ENCODE measurements at regions not wholly inside any gene's neighbourhood (a gene's known extent, or its start where the extent isn't known, plus 50 kb on each side); places are given as distances from the start of the nearest gene placed in this dataset.
"Not testable (repeated sequence)": the region's sequence is repeated elsewhere in the genome, so short reads cannot be mapped to it uniquely, and the experiment has no call there.

DNA sequence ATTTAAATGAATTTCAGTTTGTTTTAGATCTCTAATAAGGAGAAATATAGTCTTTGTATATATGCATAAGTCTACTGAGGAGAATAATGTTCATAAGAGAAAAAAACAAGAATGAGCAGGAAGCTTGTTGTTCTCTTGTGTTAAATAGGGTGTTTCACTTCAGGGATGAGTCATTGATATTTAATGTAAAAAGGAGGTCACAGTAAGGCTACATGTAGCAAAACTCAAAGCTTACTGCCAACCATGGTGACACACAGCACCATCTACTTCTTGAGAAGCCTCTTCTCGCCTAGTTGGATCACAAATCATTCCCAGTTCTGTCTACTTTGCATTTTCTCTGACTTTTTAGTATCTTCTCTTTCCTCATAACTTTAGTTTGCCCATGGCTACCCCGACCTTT is 1466.0 kb upstream of the C9orf72 start:
- Mint-ChIP-seq H3K9me3 (ENCODE audit: low read depth) (no peaks in the 10 kb centered on the region), H3K27ac (no peak overlapping the region), H3K4me1 (no peaks in the 10 kb centered on the region), H3K36me3 (no peaks in the 10 kb centered on the region), H3K27me3 (no peaks in the 10 kb centered on the region), H3K4me3 (no peak overlapping the region)
- CTCF ChIA-PET, result no interaction called here
- DNase-seq (no peak), ATAC-seq (no peak)

DNA sequence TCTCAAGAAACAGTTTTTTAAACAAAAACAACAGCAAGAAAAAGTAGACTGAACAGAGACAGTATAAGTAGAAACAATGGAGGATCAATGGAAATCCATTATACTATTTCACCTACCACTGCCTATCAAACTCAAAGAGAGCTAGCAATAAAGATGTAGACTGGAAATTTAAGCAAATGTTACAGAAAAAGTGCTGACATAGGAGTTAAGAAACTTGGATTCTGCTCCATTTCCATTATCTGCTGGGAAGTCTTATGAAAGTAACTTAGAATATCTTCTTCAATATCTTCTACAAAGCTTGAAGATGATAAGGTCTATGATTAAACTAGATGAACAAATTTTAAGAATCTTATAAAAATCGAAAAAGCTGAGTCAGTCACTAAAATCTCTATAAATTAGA is 1469.8 kb upstream of the C9orf72 start:
- Mint-ChIP-seq H3K27ac (no peak overlapping the region), H3K4me1 (no peaks in the 10 kb centered on the region), H3K27me3 (no peaks in the 10 kb centered on the region), H3K36me3 (no peaks in the 10 kb centered on the region), H3K4me3 (no peak overlapping the region), H3K9me3 (ENCODE audit: low read depth) (no peaks in the 10 kb centered on the region)
- CTCF ChIA-PET, result no interaction called here
- ATAC-seq (no peak), DNase-seq (no peak)

DNA sequence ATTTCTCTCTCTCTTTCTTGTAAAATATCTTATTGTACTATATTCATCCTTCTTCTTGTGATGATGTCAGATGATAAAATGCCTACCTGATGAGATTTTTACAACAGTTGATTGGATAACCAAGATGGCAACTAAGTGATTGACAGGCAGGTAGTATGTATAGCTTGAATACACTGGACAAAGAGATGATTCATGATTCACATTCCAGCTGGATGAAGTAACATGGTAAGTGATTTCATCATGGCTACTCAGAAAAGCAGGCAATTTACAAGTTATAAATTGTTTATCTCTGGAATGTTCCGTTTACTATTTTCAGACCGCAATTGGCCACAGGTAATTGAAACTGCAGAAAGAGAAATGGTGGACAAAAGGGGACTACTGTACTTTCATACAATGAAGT is 1471.7 kb upstream of the C9orf72 start:
- no peak for DNase-seq
- H3K27ac Mint-ChIP-seq, result no peak overlapping the region
- no peaks in the 10 kb centered on the region for H3K4me1 Mint-ChIP-seq
- no peak for ATAC-seq
- H3K9me3 Mint-ChIP-seq (ENCODE audit: low read depth), result no peaks in the 10 kb centered on the region
- H3K27me3 Mint-ChIP-seq, result no peaks in the 10 kb centered on the region
- CTCF ChIA-PET, result no interaction called here
- no peak overlapping the region for H3K4me3 Mint-ChIP-seq
- no peaks in the 10 kb centered on the region for H3K36me3 Mint-ChIP-seq

DNA sequence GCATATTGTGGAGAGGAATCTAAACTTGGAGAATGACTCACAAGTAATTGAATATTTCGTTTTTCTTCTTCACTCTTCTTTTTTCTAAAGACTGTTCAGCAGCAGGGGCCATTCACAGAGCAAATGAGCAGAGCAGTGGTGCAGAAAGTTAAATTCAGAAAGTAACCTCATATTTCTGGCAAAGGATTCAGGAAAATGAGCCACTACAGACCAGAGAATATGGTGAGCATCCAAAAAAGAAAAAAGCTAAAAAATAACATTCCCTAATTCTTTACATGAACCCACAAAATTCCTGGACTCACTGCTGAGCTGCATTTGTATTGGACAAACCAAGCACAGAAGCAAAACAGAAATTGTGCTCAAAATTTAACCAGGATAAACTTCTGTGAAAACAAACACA is 1486.8 kb upstream of the C9orf72 start:
- ATAC-seq (no peak), DNase-seq (no peak)
- Mint-ChIP-seq H3K27me3 (no peaks in the 10 kb centered on the region), H3K4me3 (no peak overlapping the region), H3K4me1 (no peaks in the 10 kb centered on the region), H3K9me3 (ENCODE audit: low read depth) (peaks cover 13% of the 10 kb centered on the region), H3K36me3 (no peaks in the 10 kb centered on the region), H3K27ac (no peak overlapping the region)
- CTCF ChIA-PET, result no interaction called here

DNA sequence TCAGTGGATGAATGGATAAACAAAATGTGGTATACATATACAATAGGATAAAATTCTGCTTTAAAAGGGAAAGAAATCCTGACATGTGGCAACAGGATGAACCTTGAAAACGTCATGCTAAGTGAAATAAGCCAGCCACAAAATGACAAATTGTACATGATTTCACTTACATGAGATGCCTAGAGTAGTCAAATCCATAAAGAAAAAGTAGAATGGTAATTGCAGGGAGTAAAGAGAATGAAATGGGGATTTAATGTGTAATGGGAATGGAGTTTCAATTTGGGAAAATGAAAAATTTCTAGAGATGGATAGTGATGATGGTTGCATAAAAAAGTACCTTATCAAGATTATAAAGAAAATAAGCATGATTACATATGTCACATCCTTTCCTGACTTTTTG is 1489.2 kb upstream of the C9orf72 start:
- CTCF ChIA-PET, result no interaction called here
- Mint-ChIP-seq H3K27ac (no peak overlapping the region), H3K9me3 (ENCODE audit: low read depth) (peaks cover 10% of the 10 kb centered on the region), H3K36me3 (no peaks in the 10 kb centered on the region), H3K4me3 (no peak overlapping the region), H3K27me3 (no peaks in the 10 kb centered on the region), H3K4me1 (no peaks in the 10 kb centered on the region)
- no peak for DNase-seq
- ATAC-seq, result no peak

DNA sequence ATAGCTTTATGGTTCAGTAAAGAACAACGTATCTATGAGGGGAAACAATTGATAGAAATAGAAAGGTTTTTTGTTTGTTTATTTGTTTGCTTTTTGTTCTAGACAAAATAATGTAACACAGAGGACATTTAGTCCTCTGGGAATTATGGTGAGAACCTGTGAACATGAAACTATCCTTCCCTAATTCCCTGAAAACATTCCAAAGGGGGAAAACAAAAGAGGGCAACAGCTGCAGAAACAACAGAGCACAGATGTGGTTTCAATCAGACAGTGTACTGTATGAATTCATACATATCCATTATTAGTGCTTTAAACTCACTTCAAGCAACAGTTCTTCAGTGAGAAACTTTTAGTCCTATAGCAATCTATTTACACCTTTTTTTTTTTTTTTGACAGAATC is 1489.8 kb upstream of the C9orf72 start:
- ATAC-seq (no peak), DNase-seq (no peak)
- Mint-ChIP-seq H3K4me1 (no peaks in the 10 kb centered on the region), H3K36me3 (no peaks in the 10 kb centered on the region), H3K27me3 (no peaks in the 10 kb centered on the region), H3K9me3 (ENCODE audit: low read depth) (peaks cover 8% of the 10 kb centered on the region), H3K4me3 (no peak overlapping the region), H3K27ac (no peak overlapping the region)
- CTCF ChIA-PET, result no interaction called here

DNA sequence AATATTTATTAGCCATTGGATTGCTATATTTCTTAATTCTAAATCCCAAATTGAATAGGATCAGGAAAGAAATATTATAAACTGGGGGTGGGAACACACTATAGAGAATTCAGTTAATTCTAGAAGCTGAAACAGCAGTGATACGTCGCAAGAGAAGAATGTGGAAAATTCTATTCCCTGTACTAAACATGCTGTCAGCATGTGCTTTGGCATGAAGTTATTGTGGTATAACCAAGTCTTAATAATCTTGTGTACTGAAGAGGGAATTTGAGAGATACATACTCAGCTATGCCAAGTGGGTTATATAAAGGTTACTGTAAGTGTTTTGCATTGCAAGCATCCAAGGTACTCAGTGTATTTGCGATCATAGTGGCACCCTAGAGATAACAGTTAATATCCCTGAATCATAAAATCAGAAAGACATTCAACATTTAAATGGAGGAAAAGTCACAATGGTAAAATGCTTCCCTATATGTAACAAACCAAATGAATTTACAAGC is 1492.9 kb upstream of the C9orf72 start:
- H3K36me3 Mint-ChIP-seq, result no peaks in the 10 kb centered on the region
- no peak for ATAC-seq

DNA sequence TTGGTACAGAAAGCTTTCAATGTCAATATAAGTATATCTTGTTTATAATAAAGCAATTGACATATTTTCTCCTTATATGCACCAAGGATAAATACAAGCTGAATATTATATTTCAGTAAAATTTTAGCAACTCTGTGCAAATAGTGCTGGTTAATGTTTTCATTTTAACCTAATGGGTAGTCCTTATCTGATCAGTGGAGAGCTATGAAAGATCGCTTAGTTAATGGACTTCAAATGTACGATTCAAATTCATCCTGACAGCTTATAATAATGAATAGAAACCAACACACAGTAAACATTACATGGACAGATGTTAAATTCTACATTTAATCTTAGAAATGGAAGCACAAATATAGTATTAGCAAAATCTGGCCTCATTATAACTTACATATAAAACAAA is 1495.2 kb upstream of the C9orf72 start:
- Mint-ChIP-seq H3K4me3 (no peak overlapping the region), H3K27me3 (no peaks in the 10 kb centered on the region), H3K4me1 (no peaks in the 10 kb centered on the region), H3K36me3 (no peaks in the 10 kb centered on the region), H3K9me3 (ENCODE audit: low read depth) (no peaks in the 10 kb centered on the region), H3K27ac (no peak overlapping the region)
- ATAC-seq (no peak), DNase-seq (no peak)
- CTCF ChIA-PET, result no interaction called here

More for the DNA sequence above, 1492.9 kb upstream of the C9orf72 start:
- no peak for DNase-seq
- no peaks in the 10 kb centered on the region for H3K9me3 Mint-ChIP-seq (ENCODE audit: low read depth)
- CTCF ChIA-PET, result no interaction called here
- no peaks in the 10 kb centered on the region for H3K4me1 Mint-ChIP-seq
- no peaks in the 10 kb centered on the region for H3K27me3 Mint-ChIP-seq
- no peak overlapping the region for H3K4me3 Mint-ChIP-seq
- no peak overlapping the region for H3K27ac Mint-ChIP-seq

DNA sequence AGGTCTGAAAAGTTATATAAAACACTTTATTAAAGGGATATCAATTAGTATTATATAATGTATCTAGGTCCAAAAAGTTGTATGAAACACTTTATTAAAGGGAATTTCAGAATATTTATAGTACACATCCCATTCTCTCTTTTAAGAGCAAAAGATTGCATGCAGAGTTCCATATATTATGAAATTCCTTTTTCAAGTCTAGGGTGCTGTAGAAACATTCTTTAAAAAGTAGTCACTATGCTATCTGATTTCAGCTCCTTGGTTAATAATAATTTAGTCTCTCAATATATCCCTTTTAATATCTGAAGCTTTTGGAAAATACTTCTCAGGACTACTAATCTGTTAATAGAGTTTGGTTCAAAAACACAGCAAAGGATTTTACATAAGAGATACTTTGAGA is 1496.1 kb upstream of the C9orf72 start:
- no peaks in the 10 kb centered on the region for H3K36me3 Mint-ChIP-seq
- no peaks in the 10 kb centered on the region for H3K9me3 Mint-ChIP-seq (ENCODE audit: low read depth)
- no peak for DNase-seq
- no peak overlapping the region for H3K27ac Mint-ChIP-seq
- no peaks in the 10 kb centered on the region for H3K4me1 Mint-ChIP-seq
- H3K27me3 Mint-ChIP-seq, result no peaks in the 10 kb centered on the region
- H3K4me3 Mint-ChIP-seq, result no peak overlapping the region
- no peak for ATAC-seq
- CTCF ChIA-PET, result no interaction called here

DNA sequence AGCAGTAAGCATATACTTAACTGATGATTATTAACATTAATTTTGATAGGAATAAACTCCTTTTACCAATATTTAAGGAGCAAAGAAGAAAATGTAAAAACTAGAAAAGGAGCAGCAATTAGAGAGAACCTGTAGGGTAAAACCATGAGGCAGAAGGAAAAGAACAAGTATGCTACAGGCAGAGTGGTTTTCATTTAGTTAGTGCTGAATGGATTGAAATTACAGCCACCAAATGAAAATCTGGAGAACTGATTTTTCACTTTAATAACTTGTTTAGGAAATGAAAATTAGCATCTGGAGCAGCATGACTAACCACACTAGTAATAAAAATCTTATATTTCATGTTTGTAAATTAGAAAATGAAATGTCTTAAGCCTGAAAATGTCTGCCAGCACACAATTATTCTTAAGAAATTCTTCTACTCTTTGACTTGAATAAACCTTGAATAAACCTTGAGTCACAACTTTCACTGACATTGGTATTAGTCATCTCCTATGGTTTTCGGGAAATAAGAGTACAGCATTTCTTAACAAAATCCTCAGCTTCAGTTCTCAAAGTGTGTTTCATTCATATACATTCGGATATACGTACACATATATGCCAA is 1504.9 kb upstream of the C9orf72 start:
- DNase-seq (no peak), ATAC-seq (no peak)
- H3K27me3 Mint-ChIP-seq, result no peaks in the 10 kb centered on the region
- CTCF ChIA-PET, result no interaction called here
- H3K36me3 Mint-ChIP-seq, result no peaks in the 10 kb centered on the region
- H3K4me1 Mint-ChIP-seq, result no peaks in the 10 kb centered on the region
- H3K4me3 Mint-ChIP-seq, result no peak overlapping the region
- peaks cover 3% of the 10 kb centered on the region for H3K9me3 Mint-ChIP-seq (ENCODE audit: low read depth)
- H3K27ac Mint-ChIP-seq, result no peak overlapping the region

DNA sequence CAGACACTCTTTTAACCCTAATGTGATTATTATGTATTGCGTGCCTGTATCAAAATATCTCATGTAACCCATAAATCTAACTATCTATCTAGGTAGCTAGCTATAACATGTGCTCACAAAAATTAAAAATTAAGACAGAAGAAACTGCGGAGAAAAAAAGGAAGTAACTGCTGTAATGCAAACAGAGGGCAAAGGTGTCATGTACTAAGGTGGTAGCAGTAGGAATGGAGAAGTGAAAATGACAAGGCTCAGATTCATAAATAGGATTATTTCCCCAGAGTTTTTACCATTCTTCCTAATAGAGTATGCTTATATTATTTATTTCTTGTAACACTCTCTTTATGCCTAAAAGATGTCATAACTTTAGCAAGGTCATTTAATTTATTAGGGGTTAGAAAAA is 1527.5 kb upstream of the C9orf72 start:
- Mint-ChIP-seq H3K27ac (no peak overlapping the region), H3K36me3 (no peaks in the 10 kb centered on the region), H3K27me3 (no peaks in the 10 kb centered on the region), H3K4me1 (no peaks in the 10 kb centered on the region), H3K9me3 (ENCODE audit: low read depth) (peaks cover 6% of the 10 kb centered on the region), H3K4me3 (no peak overlapping the region)
- ATAC-seq, result no peak
- DNase-seq, result no peak
- CTCF ChIA-PET, result no interaction called here

DNA sequence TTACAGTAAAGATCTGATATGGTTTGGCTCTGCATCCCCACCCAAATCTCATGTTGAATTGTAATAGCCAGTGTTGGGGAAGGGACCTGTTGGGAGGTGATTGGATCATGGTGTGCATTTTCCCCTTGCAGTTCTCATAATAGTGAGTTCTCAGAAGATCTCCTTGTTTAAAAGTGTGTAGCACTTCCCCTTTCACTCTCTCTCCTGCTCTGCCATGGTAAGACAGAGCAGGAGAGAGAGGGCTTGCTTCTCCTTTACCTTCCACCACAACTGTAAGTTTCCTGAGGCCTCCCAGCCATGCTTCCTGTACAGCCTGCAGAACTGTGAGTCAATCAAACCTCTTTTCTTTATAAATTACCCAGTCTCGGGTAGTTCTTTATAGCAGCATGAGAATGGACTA is 1530.9 kb upstream of the C9orf72 start:
- H3K36me3 Mint-ChIP-seq; DNase-seq; H3K9me3 Mint-ChIP-seq (ENCODE audit: low read depth); CTCF ChIA-PET; ATAC-seq; H3K27ac Mint-ChIP-seq; H3K4me1 Mint-ChIP-seq; H3K27me3 Mint-ChIP-seq; H3K4me3 Mint-ChIP-seq: not testable (repeated sequence)

DNA sequence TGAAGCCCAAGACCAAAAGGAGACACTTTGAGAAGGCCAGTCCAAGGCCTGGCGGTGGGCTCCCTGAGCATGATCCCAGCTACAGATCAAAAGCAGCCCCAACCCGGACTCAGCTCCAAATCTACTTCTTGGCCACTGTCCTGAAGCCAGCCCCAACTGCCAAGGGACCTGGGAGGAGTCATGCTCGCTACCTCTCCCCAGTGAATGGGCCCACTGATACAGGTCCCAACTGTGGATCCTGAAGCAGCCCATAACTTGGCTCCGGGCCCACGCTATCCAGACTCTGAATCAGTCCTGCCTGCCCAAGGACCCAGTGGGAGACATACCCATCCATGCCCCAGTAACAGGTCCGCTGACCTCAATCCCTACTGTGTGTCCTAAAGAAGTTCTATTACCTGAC is 1545.3 kb upstream of the C9orf72 start:
- H3K27ac Mint-ChIP-seq, result no peak overlapping the region
- H3K9me3 Mint-ChIP-seq (ENCODE audit: low read depth), result peaks cover 2% of the 10 kb centered on the region
- ATAC-seq (no peak), DNase-seq (no peak)
- no peak overlapping the region for H3K4me3 Mint-ChIP-seq
- CTCF ChIA-PET, result no interaction called here
- H3K27me3 Mint-ChIP-seq, result no peaks in the 10 kb centered on the region
- no peaks in the 10 kb centered on the region for H3K36me3 Mint-ChIP-seq
- H3K4me1 Mint-ChIP-seq, result no peaks in the 10 kb centered on the region

DNA sequence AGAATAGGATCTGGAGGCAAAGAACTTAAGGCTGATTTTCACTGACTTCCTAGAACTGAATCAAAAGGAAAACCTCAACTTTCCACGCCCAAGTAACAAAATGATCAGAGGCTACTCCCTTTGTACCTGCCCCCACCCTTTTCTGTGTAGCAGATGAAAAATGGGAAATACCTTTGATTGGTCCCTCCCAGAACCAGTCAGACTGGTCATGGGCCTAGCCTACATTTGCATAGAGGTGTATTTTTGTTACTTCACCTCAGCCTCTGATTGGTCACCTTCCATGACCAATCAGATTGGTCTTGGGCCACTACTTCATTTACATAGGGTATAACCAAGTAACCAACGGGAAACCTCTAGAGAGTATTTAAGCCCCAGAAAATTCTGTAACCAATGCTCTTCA is 1553.5 kb upstream of the C9orf72 start:
- no peak overlapping the region for H3K4me3 Mint-ChIP-seq
- CTCF ChIA-PET, result no interaction called here
- peaks cover 17% of the 10 kb centered on the region for H3K9me3 Mint-ChIP-seq (ENCODE audit: low read depth)
- no peaks in the 10 kb centered on the region for H3K4me1 Mint-ChIP-seq
- H3K27me3 Mint-ChIP-seq, result no peaks in the 10 kb centered on the region
- ATAC-seq (no peak), DNase-seq (no peak)
- no peaks in the 10 kb centered on the region for H3K36me3 Mint-ChIP-seq
- no peak overlapping the region for H3K27ac Mint-ChIP-seq

DNA sequence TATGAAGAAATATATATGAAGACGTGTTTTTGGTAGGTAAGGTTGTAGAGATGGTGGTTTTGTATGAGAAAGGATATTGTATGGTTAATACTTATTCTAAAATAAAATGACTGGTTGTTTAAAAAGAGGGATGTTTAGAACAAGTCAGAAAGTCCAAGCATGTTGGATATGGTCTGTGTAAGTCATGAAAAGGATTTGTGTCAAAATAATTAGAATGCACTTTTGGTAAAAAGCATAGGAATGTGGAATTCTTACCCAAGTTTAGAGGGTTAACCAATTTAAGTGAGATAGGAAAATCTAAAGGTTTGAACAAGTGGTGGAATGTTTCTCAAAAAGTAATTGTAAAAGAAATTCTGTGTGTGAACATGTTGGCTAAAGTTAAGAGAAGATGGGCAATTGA is 1556.5 kb upstream of the C9orf72 start:
- Mint-ChIP-seq H3K27me3 (no peaks in the 10 kb centered on the region), H3K4me3 (no peak overlapping the region), H3K36me3 (no peaks in the 10 kb centered on the region), H3K9me3 (ENCODE audit: low read depth) (peaks cover 17% of the 10 kb centered on the region), H3K4me1 (no peaks in the 10 kb centered on the region), H3K27ac (no peak overlapping the region)
- ATAC-seq, result no peak
- no peak for DNase-seq
- CTCF ChIA-PET, result no interaction called here

Measured in activated CD8-positive, alpha-beta memory T cell treated with anti-CD3 and anti-CD28 coated beads, Interleukin-2, amount 10 ng/mL, durations not matched to agents 7 days and 5 days (primary cell).